SIG-M5 treated with dmso at 0.1 percent for 504 hours (cell line): ENCODE measurements at regions not wholly inside any gene's neighbourhood (a gene's known extent, or its start where the extent isn't known, plus 50 kb on each side); places are given as distances from the start of the nearest gene placed in this dataset.

Experiments
- DNase-seq: peaks from one replicate; lab custom pipeline; 2025; ENCODE audit not compliant: unreplicated experiment; lab: John Stamatoyannopoulos, UW

DNA sequence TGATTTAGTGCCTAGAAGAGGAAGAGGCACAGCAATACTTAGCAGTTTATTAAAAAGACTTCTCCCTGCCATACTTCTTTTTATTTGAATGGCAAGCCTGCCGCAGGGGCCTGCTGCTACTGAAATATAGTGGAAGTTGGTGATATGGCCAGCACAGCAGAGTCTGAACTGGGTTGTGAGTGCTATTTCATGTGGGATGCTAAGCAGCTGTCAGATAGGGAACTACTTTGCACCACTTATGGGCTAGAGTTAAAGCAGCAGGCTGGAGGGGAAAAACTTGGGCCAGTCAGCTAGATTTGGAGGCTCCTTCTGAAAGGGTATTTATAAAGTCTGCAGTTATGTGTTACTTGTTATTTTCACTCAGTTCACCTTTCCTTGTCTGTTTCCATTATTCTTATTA, 299.0 kb upstream of the E2F7 start:
- no peak for DNase-seq

DNA sequence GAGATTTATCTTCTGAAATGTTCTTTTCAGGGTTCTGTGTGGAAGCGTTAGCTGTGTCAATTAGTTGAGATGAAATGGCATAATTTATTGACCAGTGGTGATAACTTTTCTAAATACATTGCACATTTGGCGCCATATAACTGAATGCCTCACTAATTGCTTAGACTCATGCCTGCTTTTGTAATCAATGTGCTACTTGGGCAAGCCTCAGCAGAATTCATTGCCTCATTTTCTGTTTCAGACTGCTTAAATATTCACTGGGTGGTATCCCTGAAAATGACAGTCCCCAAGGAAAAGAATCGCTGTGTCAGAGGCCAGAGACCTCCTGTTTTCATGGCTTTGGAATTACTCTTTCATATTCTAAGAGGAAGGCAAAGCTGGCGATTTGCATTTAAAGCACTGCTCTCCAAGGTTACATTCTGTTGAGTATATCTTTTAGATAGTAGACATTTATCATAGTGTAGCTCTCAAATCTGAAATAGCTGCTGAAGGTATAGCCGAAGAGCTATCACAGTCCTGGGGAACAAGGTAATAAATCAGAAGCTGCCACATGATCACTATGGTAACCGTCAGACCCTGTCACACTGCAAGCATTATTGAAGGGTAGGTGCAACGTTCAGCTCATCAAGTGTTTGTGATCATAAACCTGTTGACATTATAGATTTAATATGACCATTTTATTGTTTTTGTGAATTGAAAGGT, 297.3 kb upstream of the E2F7 start:
- DNase-seq = no peak

DNA sequence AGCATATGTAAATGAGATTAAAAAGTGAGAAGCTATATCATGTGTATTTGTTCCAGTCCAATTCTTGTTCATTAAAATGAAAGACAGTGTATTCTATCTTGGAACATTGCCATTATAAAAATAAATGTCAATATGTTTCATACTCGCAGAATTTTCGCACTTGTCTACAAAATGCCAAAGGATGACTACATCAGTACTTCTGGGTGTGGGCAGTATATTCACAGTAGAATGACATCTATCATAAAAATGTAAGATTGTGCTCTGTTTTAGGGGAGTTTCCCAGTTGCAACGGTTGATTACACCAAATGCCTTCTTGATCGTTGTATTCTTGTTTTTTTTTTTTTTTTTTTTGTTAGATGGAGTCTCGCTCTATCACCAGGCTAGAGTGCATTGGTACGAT, 292.3 kb upstream of the E2F7 start:
- no peak for DNase-seq

DNA sequence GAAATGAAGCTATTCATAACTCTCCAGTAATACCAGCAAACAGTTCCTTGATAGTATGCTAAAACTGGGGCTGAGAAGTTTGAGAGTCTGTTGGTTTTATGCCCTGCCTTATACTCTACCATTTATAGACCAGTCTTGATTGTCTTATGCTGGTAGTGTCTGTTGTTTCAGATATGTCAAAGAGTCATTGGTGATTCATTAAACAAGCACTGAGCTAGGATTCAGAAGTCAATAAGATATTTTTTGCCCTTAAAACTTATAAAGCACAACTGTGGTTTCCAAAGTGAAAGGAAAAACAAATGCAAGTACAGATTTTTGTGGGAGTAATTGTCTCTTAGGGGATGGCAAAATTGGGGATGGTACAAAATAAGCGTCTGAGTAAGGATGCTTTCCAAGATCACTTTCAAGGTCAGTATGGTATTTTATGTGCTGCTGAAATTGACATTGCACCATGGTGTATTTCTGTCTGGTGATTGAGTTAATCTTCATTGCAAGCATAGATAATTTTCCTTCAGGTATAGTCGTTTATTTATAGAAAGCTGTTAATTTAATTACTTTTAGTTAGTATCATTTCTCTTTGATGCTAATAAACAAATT, 289.5 kb upstream of the E2F7 start:
- DNase-seq = no peak

DNA sequence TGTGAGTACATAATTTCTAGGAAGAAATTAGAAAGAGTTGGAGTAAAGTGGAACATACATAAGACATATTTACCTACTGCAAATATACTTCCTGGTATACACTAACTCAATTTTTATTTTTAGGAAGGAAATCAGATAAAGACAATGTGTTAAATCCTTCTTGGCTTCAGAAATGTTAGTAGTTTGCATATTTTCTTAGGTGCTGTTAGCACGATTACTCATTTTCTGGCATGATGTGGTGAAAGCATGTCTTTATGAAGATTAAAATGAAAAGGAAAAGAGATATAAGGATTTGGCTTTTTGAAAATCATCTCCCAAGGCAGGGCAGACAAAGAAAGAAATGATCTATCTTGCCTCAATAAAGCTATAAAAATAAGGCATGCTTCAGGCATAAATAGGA, 287.6 kb upstream of the E2F7 start:
- DNase-seq = no peak

DNA sequence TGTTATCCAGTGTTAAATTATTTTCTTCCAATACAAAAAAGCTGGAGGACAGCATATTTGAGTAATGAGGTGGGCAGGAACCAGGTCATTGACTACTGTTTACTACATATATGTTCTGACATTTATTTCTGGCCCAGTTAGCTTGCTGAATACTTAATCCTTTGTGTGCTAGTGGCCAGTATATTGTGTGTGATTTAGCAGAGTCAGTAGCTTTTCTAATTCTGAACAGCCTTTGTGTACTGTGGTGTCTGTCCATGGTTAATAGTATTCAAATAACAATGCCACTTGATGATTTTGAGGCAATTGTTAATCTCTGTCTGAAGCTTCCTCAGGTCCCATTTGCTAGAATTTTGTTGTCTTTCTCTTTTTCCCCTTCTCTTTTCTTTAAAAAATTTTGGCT, 286.5 kb upstream of the E2F7 start:
- DNase-seq = no peak

DNA sequence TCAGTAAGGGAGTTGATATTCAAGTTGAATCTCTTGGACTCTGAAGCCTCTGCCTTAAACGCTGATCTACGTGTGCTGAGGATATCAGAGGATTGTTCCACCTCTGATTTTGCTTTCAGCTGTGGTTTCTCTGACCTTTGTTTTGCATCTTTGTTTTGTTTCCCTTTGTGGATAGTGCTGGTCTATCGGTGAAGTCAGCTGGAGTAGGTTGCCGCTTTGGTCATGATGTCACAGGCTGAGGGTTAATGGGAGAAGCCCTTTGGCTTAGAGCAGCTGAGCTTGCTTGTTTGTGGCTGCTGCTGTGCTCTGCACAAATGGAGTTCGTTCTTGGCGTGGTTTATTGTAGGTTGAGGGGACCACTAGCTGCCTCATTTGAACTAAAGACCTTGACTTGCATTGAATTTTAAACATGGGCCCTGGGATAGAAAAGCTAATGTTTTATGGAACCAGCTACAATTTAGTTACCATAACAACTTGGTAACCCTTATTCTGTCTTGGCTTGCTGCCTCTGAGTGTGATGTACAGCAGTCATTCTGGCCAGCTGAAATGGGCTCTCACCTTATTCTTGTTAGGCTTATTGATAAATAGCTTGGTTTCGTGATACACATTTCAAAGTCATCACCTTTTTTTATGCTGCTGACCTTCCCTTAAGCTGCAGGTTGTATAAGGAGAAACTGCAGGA, 284.5 kb upstream of the E2F7 start:
- no peak for DNase-seq

DNA sequence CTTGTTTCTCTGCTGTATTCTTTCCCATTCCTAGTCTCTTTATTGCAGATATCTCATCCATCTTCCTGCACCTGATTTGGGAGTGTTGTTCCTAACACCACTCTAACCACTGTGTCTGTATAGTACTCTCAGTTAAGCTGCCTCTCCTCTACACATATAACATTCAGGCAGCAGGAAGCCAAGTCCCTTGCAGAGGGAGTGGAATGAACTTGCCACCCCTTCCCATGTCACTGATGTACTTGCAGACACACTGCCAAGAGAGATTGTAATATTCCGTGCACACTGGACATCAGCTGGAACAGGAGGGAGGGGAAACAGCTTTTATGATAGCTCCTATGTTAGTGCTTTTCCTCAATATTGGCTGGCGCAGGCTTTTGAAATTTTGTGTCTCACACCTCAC, 281.6 kb upstream of the E2F7 start:
- DNase-seq = no peak

DNA sequence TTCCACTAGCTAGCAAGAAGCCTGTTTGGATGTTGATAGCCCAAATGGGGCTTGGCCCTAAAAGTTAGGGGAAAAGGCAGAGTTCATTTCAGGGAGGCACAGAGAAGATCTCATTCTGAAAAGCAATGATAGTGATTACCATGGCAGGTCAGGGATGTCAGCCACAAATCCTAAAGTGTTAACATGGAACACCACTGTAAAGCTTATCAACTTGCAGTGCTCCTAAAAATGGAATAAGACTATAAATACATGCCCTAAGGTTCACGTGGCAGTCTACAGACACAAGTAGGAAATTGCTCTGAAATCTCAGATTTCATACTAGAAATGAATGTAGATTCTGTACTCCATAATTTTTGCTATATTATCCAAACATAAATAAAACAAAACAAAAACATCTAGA, 280.0 kb upstream of the E2F7 start:
- DNase-seq = no peak

DNA sequence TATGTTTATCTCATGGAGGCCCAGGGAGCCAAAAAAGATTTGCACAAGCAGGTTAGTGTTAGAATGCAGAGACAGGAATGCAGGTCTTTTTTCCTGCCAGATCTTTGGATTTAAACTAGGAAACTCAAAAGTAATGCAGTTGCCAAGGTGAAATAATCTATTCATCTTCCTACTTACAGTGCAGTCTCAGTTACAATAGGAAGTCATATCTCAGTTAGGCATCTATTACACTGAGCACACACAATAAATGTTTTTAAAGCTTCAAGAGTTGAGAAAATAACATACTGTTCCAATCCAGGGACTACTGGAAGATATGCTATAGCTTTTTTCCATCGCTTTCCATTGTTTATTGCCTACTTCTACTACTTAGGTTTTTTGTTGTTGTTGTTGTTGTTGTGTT, 279.3 kb upstream of the E2F7 start:
- DNase-seq = peak; percentile 2

DNA sequence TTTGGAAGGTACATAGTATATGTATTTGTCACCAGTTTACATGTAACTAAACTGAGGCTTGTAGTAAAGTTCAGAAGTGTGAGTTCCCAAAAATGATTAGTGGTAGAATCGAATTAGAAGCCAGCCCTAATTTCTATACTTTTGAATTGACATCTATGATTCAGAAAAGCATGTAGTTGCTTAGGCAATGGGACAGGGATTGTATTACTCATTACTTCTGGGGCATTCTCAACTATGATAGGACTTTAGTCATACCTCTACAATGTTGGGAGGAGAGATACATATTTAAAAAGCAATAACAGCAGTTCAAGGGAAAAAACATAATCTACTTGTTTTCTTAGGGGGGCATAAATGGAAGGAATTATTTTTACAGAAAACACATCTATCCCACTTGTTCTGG, 277.9 kb upstream of the E2F7 start:
- no peak for DNase-seq

DNA sequence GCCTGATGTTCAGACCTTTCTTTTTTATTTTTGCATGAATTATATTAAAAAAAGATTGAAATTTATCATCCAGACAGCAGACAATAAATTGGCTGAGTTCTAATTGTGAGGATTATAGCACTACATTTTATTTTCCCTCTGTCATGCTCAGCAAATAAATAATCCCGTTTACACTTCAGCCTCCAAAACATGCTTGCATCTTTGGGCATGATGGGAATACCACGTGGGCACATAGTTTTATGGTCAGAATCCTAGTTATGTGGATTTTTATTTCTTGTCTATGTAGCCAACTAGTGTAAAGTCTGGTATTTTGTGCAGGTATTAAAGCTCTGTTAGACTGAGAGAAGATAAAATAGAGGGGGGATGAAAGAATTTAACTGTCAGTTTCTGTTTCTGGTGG, 276.9 kb upstream of the E2F7 start:
- no peak for DNase-seq

DNA sequence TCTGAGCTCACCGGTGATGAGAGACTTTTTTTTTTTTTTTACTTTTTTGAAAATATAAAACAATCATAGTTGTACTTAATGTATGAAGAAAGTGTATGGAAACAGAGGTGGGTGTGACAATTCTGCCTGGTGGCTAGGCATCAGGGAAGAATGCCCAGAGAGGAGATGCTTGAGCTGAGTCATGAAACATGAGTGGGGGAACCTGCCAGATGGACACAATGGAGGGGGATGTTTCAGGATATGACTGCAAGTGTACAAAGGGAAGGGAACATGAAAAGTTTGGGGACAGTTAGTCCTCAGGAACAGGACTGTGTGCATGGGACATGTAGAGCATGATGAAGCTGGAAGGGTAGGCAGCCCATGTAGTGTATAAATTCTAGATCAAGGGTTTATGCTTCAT, 274.2 kb upstream of the E2F7 start:
- no peak for DNase-seq

DNA sequence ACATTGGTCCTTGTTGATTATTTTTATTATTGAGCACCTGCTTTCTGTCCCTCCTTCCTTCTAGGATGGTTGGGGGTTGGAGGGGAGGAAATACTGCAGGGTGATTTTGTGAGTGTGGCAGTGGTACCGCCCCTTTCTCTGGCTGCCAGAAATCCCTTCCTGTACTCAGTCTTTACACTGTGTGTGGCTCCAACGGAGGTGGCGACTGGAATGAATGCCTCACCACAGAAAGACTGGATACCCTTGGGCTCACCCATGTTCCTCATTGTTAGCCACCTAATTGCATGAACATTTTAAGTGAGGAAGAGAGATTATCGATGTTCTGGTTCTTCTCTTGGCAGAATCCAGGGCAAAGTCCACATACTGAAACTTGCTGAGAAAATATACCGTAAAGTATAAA, 272.0 kb upstream of the E2F7 start:
- DNase-seq = no peak

DNA sequence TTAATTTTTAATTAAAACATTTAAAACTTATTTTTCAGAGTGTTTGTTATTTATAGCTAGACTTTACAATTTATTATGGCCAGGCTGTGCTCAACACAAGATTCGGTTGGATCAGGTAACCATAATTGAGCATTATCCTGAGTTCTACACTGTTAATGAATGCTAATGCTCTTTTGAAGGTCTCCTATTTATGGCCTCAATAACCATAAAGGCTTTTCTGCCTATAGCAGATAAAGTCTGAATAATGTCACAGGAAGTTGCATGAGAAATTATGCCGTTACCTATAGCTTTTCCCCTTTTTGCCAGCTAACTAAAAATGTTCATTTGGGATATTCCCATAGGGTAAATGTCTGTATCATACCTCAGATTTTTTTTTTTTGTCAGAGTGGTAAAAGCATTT, 269.4 kb upstream of the E2F7 start:
- DNase-seq = no peak

DNA sequence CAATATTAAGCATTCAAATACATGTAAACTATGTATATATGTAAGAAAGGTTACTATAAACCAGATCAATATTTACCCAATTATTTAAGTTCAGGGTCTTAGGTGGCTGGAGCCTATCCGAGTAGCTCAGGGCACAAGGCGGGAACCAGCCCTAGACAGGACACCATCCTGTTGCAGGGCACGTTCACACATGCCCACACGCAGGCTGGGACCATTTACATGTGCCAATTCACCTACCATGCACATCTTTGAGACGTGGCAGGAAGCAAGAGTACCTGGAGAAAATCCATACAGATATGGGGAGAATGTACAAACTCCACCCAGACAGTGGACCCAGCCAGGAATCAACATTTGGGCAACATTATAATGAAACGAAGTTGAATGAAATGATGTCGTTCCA, 263.0 kb upstream of the E2F7 start:
- no peak for DNase-seq

DNA sequence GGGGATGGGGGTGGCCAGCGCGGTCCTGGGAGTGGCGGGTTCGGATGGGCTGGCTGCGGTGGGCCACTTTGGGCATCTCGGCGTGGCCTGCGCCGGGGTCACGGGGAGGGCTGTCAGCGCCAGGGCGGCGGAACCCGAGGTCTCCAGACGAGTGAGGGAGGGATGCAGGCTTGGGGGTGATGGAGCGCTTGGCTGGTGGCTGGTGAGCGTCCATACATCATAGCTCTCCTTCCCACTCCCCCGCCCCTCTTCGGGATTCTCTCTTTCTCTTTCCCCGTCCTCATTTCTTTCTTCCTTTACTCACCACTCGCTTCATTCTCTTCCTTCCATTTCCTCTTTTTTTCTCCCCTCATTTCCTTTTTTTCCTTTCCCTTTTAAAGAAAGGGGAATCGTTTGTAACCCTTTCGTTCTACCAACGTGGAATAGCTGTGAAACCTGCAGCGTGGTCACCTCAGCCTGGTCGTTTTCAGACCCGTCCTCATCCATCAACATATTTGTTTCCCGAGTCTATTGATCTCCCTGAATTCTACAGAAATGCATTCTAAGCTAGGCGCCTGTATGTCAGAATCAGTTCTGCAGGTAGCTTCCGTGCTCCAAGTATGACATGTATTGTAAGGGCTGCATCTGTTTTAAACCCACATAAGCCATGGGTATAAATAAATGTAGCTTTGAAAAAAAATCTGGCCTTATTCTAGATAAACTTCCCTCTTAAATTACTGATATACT, 260.3 kb upstream of the E2F7 start:
- no peak for DNase-seq

DNA sequence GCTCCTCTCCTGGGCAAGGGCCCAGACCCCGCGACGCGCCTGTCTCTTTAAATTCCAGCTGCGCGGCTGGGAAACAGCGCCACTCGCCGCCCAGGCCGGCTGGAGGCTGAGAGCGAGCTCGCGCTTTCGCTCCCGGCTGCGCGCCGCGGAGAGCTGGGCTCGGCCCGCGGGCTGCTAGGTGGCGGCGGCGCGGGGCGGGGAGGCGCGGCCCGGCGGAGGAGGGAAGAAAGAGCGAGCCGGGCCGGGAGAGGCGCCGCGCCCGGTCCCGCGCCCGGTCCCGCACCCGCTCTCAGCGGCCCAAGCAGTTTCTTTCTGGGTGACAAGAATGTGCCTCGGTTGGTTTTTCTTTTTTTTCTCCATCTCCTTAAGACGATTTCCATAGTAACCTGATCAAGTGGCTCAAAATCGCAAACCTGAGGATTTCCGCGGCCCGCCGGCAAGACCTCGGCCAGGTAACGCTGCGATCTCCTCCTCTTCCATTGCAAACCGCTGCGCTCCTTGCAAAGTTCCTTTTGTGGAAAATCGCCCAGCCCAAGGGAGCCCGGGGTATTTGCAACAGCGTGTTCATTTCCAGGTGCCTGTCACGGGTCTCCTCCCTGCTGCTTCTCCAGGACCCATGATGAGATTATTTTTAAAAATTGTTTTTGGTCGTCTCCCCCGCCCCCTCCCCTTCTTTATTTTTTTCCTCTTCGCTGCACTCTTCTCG, 259.5 kb upstream of the E2F7 start:
- peak; percentile 44 for DNase-seq

DNA sequence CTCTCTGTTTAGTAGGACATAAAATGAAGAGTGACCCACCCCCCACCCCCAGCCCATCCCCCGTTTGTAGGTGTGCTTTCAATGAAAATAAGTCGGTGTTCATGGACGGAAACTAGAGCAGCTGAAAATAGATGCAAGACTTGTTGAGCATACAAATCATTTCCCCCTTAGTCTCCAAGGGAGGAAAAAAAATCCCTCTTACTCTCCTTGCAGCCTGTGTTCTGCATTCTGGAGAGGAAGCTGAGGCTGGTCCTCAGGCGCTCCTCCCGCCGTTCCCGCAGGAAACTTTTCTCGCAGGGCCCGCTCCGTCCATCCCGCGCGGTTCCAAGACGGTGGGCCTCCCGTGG, 259.0 kb upstream of the E2F7 start:
- DNase-seq = no peak

DNA sequence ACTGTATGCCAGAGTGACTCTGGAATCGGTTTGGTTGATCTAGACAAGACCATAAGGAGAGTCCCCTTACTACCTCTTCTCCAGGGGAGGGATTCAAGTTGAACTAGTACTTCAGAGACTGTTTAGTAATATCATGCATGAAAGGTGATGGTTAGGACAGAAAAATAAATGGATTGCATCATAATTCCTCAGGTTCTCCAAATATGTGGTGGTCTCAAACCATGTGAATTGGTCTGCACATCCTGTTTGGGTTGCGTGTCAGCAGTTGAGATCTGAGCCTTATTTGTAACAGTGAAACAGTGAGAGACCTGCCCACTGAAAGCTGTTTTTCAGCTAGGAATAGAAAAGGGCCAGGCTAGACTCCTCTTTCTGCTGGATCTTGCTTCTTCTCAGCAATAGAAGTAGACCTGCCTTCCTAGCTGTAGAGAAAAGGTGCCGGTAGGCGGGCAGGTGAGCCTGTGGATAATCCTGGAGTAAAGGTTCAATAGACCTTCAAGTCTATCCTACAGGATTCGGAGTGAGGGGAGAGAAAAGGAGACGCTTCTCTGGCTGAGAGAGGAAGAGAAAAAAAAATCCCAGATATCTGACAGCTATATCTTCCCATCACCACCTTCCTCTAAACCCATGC, 258.5 kb upstream of the E2F7 start:
- no peak for DNase-seq

DNA sequence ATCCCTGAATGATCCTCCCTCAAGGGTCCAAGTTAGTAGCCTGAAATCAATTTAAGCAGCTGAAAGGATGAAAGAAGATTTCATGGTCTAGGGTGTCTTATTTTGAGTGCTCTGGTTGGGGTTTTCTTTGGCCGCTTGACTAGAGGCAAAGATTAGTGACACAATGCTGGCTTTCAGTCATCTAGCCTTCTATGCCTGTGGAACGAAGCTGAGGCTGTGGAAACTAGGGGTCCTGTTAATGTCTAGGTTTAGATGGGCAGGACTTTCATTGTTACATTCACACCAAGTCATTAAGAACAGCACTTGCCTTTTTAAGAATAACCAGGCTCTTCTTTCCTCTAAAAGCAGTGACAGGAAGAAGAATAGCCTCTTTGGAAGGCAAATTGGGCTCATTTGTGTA, 253.8 kb upstream of the E2F7 start:
- DNase-seq = no peak
